Keratinocyte (primary cell): ENCODE measurements at regions not wholly inside any gene's neighbourhood (a gene's known extent, or its start where the extent isn't known, plus 50 kb on each side); places are given as distances from the start of the nearest gene placed in this dataset.

Experiments
- DNase-seq: peaks from one replicate; pipeline ENCODE4 v3.0.0-alpha.2; 2011; ENCODE audit warnings: low read depth, missing footprints, low spot score
- FAIRE-seq: peaks from 2 replicates; lab custom pipeline; 2011; peaks lifted over from hg19 to GRCh38; lab: Jason Lieb, UNC
- H2AFZ ChIP-seq: 2 replicates; pipeline ENCODE4 v1.6.0; 2012; ENCODE audit warnings: low read length, control low read depth, inconsistent platforms; ENCODE audit not compliant: control insufficient read depth
- H3K27ac ChIP-seq: 2 replicates; pipeline ENCODE4 v1.5.1; 2011; ENCODE audit warnings: low read length; ENCODE audit not compliant: control insufficient read depth, insufficient read depth
- H3K27me3 ChIP-seq: 3 replicates; pipeline ENCODE4 v1.6.0; 2011; ENCODE audit warnings: low read length; ENCODE audit not compliant: control insufficient read depth, insufficient read depth; ENCODE audit errors: extremely low read depth
- H3K36me3 ChIP-seq, 2 experiments: 2 replicates in 1 of 2; 3 replicates in 1 of 2; pipeline ENCODE4 v1.5.1; 2011; ENCODE audit warnings: low read length in 2 of 2, mild to moderate bottlenecking in 1 of 2; ENCODE audit not compliant: control insufficient read depth in 2 of 2, insufficient read depth in 2 of 2; ENCODE audit errors: extremely low read depth in 1 of 2
- H3K4me1 ChIP-seq: 3 replicates; pipeline ENCODE4 v1.5.1; 2011; ENCODE audit warnings: low read length; ENCODE audit not compliant: control insufficient read depth, insufficient read depth; ENCODE audit errors: extremely low read depth
- H3K4me2 ChIP-seq: 3 replicates; pipeline ENCODE4 v1.6.0; 2011; ENCODE audit warnings: low read depth, low read length; ENCODE audit not compliant: control insufficient read depth, insufficient read depth; ENCODE audit errors: extremely low read depth
- H3K4me3 ChIP-seq, 3 experiments: fragments of 200-600 bp in 1 of 3; sonication (generic) in 1 of 3; 2 replicates in 2 of 3; 3 replicates in 1 of 3; pipeline ENCODE4 v1.5.1; 2011 to 2016; ENCODE audit warnings: low read length in 3 of 3, mild to moderate bottlenecking in 3 of 3, control low read depth in 2 of 3, inconsistent platforms in 1 of 3, low read depth in 1 of 3, mixed read lengths in 1 of 3, mixed run types in 1 of 3, moderate library complexity in 1 of 3; ENCODE audit not compliant: control insufficient read depth in 2 of 3, insufficient read depth in 2 of 3; ENCODE audit errors: extremely low read depth in 1 of 3
- H3K79me2 ChIP-seq: 2 replicates; pipeline ENCODE4 v1.6.0; 2012; ENCODE audit warnings: low read length; ENCODE audit not compliant: control insufficient read depth, insufficient read depth
- H3K9ac ChIP-seq: 3 replicates; pipeline ENCODE4 v1.6.0; 2011; ENCODE audit warnings: low read length; ENCODE audit not compliant: control insufficient read depth, insufficient read depth; ENCODE audit errors: extremely low read depth
- H3K9me1 ChIP-seq: 3 replicates; pipeline ENCODE4 v1.6.0; 2011; ENCODE audit warnings: low read length; ENCODE audit not compliant: control insufficient read depth, insufficient read depth; ENCODE audit errors: extremely low read depth
- H3K9me3 ChIP-seq: 2 replicates; pipeline ENCODE4 v1.5.1; 2012; ENCODE audit warnings: low read depth, low read length; ENCODE audit not compliant: control insufficient read depth
- H4K20me1 ChIP-seq: 3 replicates; pipeline ENCODE4 v1.6.0; 2011; ENCODE audit warnings: low read length; ENCODE audit not compliant: control insufficient read depth, insufficient read depth; ENCODE audit errors: extremely low read depth
- CTCF ChIP-seq, 3 experiments: IDR thresholded peaks in 1 of 3; conservative IDR thresholded peaks in 1 of 3; optimal IDR thresholded peaks in 1 of 3; 2 replicates in 2 of 3; 3 replicates in 1 of 3; pipeline versions ENCODE3 to v1.5.1; 2011; ENCODE audit warnings: low read length in 3 of 3, mild to moderate bottlenecking in 3 of 3, moderate library complexity in 2 of 3, control low read depth in 1 of 3, inconsistent platforms in 1 of 3; ENCODE audit not compliant: insufficient read depth in 2 of 3; ENCODE audit errors: extremely low read depth in 1 of 3
- EZH2 ChIP-seq: IDR thresholded peaks from one replicate; pipeline ENCODE4 v1.6.1; 2012; ENCODE audit warnings: inconsistent platforms, mild to moderate bottlenecking, low read length, moderate library complexity
- dilution Hi-C: fragments of 300-500 bp; cut with MboI; formaldehyde crosslinking; loops from one replicate; pipeline ENCODE4 v1.7.0; 2020; ENCODE audit warnings: low sequenced_read_pairs; ENCODE audit not compliant: extremely low pct_ligation_motif_present

- Histone ChIP-seq H3K4me3 (no peak overlapping the region), H3K9me3 (no peaks in the 10 kb centered on the region), H3K27me3 (no peaks in the 10 kb centered on the region), H3K9me1 (no peaks in the 10 kb centered on the region), H3K4me1 (no peaks in the 10 kb centered on the region), H3K36me3 (no peaks in the 10 kb centered on the region), H3K27ac (no peak overlapping the region), H3K79me2 (no peaks in the 10 kb centered on the region), H4K20me1 (no peaks in the 10 kb centered on the region), H2AFZ (no peak overlapping the region), H3K4me2 (no peak overlapping the region), H3K9ac (no peak overlapping the region)
- DNase-seq (no peak), FAIRE-seq (no peak)
- TF ChIP-seq EZH2, result no peak
- no peak for TF ChIP-seq CTCF (optimal IDR thresholded peaks at IDR 0.05 in 1 of 3, IDR thresholded peaks at IDR 0.05 in 1 of 3, conservative IDR thresholded peaks at IDR 0.05 in 1 of 3; ENCODE audit: extremely low read depth in 1 of 3, insufficient read depth in 2 of 3, low read length in 3 of 3)
- dilution Hi-C loops, result no loop called here
Observed at GRCh38 chr5:82340799-82341198, 62.6 kb upstream of the RPS23 start.

GRCh38 chr5:82339792-82340191, 61.6 kb upstream of the RPS23 start:
- Histone ChIP-seq H3K9me1 (no peaks in the 10 kb centered on the region), H4K20me1 (no peaks in the 10 kb centered on the region), H3K4me1 (no peaks in the 10 kb centered on the region), H3K9me3 (no peaks in the 10 kb centered on the region), H3K9ac (no peak overlapping the region), H3K79me2 (no peaks in the 10 kb centered on the region), H3K4me3 (no peak overlapping the region), H3K36me3 (no peaks in the 10 kb centered on the region), H2AFZ (no peak overlapping the region), H3K27me3 (no peaks in the 10 kb centered on the region), H3K4me2 (no peak overlapping the region), H3K27ac (no peak overlapping the region)
- TF ChIP-seq CTCF (optimal IDR thresholded peaks at IDR 0.05 in 1 of 3, IDR thresholded peaks at IDR 0.05 in 1 of 3, conservative IDR thresholded peaks at IDR 0.05 in 1 of 3; ENCODE audit: extremely low read depth in 1 of 3, insufficient read depth in 2 of 3, low read length in 3 of 3) (no peak), EZH2 (no peak)
- FAIRE-seq, result no peak
- dilution Hi-C loops, result no loop called here
- no peak for DNase-seq
